Activated naive CD4-positive, alpha-beta T cell treated with Interleukin-2 at 50 U/mL for 16 hours (primary cell): ENCODE measurements at regions not wholly inside any gene's neighbourhood (a gene's known extent, or its start where the extent isn't known, plus 50 kb on each side); places are given as distances from the start of the nearest gene placed in this dataset.
"Not testable (repeated sequence)": the region's sequence is repeated elsewhere in the genome, so short reads cannot be mapped to it uniquely, and the experiment has no call there.

Source experiments
- DNase-seq: peaks from one replicate; pipeline ENCODE4 v3.0.0-alpha.2; 2020

DNA sequence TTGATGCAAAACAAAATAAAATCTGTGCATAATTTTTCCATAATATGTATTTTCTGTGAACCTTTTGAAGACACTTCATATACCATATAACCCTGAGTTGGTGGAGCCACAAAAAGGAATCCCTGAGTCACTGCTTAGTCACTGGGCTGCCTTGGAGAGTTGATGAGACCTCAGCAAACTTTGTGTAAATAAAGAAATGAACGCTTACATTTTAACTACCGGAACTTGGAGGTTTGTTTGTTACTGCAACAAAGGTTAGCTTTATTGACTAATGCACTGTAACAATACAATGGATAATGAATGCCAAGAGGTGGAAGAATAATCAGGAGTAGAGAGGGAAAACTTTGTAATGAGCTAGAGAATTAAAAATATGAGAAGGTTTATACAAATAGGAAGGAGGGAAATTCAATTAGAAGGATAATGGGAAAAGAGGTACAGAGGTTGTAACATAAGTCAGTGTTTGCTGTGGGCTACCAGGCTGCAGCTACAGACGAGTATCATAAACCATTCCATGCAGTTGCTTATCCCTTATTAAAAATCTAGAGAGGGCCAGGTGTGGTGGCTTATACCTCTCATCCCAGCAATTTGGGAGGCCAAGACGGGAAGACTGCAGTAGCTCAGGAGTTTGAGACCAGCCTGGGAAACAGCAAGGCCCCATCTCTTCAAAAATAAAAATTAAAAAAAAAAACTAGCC is 1042.1 kb downstream of the TYW1 start:
- DNase-seq: no peak

DNA sequence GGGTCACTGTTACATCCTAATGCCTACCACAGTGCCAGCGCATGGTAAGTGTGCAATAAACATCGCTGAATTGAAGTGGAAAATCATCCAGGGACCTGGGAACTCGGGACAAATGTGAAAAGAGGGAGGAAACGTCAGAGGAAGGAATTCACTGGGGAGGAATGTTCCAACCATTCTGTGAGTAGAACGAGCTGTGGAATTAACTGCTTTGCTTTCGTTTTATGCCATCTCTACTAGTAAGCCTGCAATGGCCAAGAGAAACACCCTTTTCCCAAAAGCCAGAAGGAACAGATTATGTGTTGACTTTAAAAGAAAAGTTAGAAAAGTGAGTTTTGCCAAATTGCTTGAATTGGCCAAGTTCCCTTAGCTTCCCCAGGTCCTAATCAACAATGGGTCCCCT is 1044.9 kb downstream of the TYW1 start:
- DNase-seq: no peak

DNA sequence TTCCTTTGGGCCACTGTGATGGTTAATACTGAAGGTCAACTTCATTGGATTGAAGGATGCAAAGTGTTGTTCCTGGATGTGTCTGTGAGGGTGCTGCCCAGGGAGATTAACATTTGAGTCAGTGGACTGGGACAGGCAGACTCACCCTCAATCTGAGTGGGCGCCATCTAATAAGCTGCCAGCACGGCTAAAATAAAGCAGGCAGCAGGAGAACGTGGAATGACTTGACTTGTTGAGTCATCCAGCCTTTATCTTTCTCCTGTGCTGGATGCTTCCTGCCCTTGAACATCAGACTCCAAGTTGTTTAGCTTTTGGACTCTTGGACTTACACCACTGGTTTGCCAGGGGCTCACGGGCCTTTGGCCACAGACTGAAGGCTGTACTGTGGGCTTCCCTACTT is 1046.9 kb downstream of the TYW1 start:
- no peak for DNase-seq

DNA sequence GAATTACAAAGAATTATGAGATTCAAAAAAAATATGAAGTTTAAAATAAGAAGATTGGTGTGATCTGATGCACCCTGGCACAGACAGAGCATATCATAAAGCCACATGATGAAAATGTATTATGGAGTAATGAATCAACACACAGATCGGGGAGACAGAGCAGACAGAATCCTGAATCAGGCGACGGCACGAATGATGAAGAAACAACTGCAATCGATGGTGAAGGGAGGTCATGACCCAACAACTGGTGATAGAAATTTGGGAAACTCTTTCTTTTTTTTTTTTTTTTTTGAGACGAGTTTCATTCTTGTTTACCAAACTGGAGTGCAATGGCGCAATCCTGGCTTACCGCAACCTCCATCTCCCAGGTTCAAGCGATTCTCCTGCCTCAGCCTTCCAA is 1054.0 kb downstream of the TYW1 start:
- no peak for DNase-seq

DNA sequence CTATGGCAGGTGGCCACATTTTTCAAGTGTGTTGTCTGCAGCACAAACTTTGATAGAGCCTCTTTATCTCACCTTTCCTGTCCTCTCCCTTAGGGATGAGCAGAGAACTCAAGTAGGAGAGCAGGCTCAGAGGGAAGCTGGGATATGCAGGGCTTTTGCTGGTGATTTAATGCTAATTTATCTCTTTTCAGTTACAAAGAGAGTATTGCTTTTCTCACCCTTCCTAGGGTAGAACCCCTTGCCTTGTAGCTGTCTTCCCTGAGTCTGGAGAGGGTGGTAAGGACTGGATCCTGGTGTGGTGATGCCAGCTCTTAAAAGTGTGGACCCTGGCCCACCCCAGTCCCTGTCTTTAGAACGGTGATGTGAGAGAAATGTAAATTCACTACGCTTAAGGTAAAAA is 1061.4 kb downstream of the TYW1 start:
- DNase-seq: no peak

DNA sequence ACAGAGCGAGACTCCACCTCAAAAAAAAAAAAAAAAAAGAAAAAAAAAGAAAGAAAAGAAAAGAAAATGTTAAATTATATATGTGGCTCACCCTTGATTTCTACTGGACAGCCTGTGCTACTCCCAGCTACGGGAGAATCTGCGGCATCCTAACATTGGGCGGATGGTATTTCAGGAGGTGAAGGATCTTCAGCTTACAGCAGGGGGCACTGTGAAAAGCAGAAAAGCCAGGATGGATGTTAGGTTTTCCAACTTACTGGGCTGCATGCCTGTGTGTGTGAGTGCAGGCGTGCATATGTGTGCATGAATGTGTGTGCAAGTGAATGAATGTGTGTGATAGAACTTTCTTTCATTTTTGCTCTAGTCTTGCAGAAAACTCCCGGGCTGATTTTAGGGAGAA is 1066.5 kb downstream of the TYW1 start:
- no peak for DNase-seq

DNA sequence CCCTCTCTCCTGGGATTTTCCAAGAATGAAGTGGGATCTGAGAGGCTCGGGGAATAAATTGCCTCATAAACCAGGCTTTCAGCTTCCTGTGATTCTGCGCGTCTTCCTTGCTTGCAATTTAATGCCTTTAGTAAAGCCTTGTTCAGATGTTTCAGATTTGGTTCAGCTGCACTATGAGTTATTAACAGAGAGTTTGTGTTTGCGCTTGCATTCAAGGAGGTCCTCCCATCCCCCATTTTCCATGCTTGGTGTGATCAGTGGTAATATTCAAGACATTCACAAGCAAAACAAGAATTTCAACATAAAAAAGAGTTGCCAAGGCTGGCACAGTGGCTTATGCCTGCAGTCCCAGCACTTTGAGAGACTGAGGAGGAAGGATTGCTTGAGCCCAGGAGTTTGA is 1068.9 kb downstream of the TYW1 start:
- DNase-seq: no peak

DNA sequence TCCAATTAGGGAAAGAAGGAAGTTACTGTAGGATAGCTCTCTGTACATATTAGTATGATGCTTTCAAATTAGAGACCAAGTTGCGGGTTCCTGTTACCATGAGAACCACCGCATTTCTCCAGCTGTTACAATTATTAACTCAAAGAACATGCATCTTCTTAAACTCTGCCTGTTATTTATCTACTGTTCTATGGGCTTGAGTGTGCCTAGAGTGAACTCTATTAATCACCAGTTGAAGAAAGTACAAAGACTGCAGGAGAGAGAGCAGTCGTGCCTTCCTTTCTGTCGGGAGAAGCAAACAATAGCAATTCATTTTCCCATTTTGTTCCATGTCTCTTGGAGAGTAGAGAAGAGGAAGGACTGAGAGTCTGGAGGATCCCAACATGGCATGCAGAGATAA is 1071.2 kb downstream of the TYW1 start:
- DNase-seq: no peak

DNA sequence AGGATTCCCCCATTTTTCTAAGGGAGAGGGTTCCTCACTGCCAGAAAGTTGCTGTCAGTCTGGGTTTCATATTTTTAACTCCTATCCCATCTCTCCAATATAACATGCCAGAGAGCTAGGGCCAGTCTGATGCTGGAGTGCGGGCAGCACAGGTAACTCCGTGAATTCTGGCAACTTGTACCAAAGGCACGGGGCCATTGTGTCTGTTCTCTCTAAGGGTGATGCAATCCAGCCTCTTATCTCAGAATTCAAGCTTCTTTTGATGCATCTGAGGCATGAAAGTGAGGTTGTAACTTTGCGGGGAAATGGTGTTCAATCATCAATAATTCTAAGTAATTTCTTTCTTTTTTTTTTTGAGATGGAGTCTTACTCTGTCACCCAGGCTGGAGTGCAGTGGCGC is 1074.4 kb downstream of the TYW1 start:
- DNase-seq: no peak

DNA sequence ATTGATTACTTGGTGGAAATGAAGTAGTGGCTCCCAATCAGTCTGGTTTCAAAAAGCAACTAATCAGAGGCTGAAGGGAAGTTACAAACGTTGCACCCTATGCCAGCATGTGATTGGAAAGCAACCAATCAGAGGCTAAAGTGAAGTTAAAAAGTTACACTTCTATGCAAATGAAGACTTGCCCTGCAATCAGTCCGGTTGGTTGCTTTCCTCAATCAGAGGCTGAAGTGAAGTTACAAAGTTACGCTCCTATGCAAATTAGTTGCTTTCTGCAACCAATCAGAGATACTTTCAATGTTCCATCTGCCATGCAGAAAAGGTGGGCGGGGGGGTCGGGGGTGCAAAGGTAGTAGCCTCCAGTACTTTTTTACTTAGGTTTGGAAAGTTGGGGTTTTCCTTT is 1077.1 kb downstream of the TYW1 start:
- DNase-seq: no peak

DNA sequence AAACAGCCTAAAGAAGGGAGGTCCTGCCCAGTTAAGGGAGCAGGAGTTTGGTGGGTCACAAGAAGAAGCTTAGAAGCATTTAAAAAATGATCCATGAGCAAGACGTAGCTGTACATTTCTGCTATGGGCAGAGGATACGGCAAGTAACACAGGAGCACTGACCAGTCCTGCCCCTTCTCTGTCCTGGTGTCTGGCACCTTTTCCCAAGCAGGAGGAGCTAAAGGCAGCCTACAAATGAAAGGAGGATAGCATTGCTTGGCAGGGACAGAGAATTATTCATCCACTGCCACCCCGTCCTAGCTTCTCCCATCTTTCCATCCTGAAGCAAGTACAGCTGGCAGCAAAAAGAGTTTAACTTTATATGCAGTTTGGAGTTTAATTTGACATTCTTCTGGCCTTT is 1077.6 kb downstream of the TYW1 start:
- no peak for DNase-seq

DNA sequence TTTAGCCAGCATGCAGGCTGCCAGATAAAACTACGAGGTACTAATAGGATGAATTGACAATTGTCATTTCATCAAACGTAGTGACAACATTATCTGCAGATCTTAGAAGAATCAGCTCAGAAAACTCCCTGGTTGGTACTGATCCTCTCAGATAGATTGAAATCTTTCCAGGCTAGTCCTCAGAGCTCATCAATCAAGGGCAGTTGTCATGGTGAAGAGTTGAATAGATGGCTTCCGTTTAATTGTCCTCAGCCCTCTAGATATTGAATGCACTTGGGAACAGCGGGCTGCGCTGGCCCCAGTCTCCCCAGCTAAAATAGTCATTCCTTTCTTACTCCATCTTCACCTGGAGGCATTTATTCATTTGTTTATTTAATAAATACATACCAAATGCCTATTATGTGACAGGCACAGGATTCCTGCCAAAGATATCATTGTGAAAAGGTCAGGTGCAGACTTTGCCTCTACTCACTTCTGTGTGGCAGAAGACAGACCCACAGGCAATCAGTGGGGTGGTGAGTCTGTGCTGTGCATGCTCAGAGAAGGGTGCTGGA is 1081.6 kb downstream of the TYW1 start:
- DNase-seq: no peak

DNA sequence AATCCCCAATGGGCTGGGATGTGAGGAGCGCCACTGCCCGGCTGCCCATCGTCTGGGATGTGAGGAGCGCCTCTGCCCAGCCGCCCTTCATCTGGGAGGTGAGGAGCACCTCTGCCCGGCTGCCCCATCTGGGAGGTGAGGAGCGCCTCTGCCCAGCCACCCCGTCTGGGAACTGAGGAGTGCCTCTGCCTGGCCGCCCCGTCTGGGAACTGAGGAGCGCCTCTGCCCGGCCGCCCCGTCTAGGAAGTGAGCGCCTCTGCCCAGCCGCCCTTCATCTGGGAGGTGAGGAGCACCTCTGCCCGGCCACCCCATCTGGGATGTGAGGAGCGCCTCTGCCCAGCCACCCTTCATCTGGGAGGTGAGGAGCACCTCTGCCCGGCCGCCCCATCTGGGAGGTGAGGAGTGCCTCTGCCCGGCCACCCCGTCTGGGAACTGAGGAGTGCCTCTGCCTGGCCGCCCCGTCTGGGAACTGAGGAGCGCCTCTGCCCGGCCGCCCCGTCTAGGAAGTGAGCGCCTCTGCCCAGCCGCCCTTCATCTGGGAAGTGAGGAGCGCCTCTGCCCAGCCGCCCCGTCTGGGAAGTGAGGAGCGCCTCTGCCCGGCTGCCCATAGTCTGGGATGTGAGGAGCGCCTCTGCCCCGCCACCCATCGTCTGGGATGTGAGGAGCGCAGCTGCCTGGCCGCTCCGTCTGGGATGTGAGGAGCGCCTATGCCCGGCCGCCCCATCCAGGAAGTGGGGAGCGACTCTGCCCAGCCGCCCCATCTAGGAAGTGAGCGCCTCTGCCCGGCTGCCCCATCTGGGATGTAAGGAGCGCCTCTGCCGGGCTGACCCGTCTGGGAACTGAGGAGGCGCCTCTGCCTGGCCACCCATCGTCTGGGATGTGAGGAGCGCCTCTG is 1085.7 kb downstream of the TYW1 start:
- not testable (repeated sequence) for DNase-seq

DNA sequence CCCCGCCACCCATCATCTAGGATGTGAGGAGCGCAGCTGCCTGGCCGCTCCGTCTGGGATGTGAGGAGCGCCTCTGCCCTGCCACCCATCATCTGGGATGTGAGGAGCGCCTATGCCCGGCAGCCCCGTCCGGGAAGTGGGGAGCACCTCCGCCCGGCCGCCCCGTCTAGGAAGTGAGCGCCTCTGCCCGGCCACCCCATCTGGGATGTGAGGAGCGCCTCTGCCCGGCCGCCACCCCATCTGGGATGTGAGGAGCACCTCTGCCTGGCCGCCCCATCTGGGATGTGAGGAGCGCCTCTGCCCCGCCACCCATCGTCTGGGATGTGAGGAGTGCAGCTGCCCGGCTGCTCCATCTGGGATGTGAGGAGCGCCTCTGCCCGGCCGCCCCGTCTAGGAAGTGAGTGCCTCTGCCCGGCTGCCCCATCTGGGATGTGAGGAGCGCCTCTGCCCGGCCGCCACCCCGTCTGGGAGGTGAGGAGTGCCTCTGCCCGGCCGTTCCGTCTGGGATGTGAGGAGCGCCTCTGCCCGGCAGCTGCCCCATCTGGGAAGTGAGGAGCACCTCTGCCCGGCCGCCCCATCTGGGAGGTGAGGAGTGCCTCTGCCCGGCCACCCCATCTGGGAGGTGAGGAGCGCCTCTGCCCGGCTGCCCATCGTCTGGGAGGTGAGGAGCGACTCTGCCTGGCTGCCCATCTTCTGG is 1086.5 kb downstream of the TYW1 start:
- DNase-seq: not testable (repeated sequence)

DNA sequence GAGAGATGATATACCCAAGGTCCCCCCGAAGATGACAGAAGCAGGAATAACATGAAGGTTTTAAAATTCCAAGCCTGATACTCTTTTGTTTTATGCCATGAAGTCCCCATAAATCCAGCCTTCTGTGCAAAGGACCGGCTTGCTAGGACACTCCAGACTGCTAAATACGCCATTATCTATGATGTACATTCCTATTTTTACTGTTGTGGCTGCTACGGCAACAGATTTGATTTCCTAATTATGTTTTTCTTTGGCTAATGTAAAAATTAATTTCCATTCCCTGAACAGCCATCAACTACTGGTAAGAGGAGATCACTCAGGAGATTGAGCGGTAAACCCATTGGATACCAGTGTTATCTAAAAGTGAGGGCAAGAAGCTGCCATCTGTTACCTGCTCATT is 1090.8 kb downstream of the TYW1 start:
- DNase-seq: no peak

DNA sequence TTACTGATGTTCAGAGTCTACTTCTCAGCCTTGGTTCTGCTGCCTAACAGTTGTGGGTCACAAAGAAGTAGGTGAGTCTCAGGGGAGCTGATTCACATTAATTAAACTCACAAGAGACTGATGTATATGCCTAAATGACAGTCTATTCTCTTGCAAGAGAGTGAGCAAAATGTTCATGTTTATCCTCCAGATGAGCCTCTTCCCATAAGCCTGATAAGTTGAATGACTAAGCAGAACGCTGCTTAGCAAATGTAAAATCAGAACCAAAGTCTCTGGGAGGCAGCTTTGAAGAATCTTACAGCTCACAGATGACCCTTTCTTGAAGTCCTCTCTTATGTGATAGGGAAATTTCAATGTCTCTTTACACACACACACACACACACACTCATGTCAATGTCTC is 1092.2 kb downstream of the TYW1 start:
- DNase-seq: no peak

DNA sequence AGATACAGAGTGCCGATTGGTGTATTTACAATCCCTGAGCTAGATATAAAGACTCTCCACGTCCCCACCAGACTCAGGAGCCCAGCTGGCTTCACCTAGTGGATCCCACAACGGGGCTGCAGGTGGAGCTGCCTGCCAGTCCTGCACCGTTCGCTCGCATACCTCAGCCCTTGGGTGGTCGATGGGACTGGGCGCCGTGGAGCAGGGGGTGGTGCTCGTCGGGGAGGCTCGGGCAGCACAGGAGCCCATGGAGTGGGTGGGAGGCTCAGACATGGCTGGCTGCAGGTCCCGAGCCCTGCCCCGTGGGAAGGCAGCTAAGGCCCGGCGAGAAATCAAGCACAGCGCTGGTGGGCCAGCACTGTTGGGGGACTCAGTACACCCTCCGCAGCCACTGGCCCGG is 1093.6 kb downstream of the TYW1 start:
- not testable (repeated sequence) for DNase-seq

DNA sequence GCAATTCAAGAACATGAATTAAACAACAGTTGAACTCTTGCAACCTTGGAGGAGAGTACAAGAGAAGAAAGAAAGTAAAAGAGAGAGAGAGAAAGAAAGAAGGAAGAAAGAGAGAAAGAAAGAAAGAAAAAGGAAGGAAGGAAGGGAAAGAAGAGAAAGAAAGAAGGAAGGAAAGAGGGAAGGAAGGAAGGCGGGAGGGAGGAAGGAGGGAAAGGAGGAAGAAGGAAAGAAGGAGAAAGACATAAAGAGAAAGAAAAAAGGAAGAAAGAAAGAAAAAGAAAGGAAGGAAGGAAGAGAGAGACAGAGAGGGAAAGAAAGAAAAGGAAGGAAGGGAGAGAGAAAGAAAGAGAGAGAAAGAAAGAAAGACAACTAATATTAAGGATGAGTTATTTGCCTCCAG is 1106.7 kb downstream of the TYW1 start:
- DNase-seq: no peak

DNA sequence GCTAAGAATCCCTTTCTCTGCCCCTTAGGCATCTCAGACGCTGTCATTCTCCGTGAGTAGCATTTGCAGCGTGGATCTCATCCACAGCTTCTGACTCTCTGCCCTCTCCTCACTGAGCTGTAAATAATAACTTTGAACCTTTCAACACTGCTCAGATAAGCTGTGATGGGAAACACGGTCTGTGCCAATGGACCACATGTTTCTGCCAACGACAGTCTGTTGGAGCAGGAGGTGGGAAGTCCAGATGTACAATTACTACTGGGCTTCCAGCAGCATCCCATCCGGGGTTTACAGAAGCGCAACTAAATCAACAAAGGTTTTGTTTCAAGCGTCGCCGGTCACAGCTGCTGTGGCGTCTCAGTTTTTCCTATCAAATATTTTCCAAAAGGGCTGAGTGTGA is 1110.6 kb downstream of the TYW1 start:
- DNase-seq: no peak

DNA sequence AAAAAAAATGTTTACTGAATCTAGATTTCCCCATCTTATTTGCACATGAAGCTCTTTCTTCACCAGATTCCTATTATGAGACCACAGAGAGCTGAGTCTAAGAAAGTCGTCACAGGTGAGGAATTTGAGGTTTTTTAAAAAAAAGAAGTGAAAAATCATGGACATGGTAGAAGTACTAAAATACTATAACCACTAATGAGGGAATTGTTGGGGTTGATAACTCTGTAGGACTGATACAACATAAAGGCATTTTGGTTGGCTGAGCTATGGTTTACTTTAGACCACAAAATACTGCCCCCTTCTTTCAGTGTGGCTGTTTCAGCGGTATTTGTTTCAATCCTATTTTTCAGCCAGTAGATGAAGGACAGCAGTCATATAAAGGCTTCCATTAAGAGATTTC is 1111.3 kb downstream of the TYW1 start:
- DNase-seq: no peak

DNA sequence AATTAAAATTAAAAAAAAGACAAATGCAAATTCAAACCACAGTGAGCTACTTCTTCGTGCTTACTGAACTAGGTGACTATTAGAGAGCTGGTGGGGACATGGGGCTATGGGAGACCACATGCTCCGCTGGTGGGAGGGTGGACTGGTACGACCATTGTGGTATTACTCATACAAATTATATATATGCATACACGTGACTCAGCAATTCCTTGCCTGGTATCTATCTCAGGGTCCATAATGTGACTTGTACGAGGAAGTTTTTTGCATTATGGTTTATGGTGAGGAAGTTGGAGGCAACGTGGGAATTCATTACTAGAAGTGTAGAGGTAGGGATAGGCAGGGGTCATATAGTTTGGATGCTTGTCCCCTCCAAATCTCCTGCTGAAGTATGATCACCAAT is 1112.7 kb downstream of the TYW1 start:
- DNase-seq: no peak

DNA sequence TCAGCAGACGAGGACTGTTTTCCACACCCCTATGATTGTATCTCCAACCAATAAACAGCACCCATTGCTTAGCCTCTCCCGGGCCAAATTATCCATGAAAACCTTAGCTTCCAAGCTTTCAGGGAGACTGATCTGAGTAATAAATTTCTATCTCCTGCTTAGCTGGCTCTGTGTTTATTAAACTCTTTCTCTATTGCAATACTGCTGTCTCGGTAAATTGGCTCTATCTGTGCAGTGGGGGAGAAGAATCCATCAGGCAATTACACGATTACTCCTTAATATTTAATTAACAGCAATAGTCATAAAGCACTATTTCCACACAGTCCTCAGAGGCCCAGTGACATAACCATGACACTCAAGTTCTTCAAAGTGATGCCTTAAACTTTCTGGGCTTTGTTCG is 1122.8 kb downstream of the TYW1 start:
- no peak for DNase-seq

DNA sequence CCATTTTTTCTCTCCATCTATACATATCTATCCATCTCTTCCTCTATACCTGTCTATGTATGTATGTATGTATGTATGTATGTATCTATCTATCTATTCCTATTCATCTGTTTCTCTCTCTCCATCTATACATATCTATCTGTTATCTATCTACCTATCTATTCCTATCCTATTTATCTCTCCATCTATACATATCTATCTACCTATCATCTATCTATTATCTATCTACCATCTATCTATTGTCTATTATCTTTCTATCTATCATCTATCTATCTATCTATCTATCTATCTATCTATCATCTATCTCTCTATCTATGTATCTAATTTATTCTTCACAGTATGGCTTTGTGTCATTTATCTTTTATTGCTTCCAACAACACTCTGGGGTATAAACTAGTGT is 1124.4 kb downstream of the TYW1 start:
- no peak for DNase-seq

DNA sequence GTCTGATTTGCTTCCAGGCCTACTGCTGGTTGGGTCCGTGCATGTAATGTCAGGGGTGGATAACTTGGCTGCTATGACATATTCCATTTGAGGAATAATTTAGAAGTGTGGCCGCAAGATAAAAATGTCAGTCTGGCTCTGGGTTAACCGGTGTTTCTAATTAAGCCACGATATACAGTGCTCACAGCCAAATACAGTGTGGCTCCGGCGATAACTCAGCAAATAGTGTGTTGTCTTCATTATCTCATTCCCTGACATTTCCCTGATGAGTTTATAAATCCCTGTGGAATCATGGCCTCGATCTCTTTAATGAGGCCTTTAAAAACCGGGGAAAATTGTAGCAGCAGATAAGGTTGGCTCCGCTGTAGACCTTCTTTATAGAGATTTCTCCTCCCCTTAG is 1125.0 kb downstream of the TYW1 start:
- DNase-seq: no peak
